GM12864 (cell line): ENCODE measurements at regions not wholly inside any gene's neighbourhood (a gene's known extent, or its start where the extent isn't known, plus 50 kb on each side); places are given as distances from the start of the nearest gene placed in this dataset.

Source experiments
- DNase-seq: peaks from one replicate; pipeline ENCODE4 v3.0.0-alpha.2; 2011; ENCODE audit warnings: low read depth
- H3K4me3 ChIP-seq: 2 replicates; pipeline ENCODE4 v1.5.1; 2011; ENCODE audit warnings: mild to moderate bottlenecking, low read depth, low read length, control low read depth
- TF ChIP-seq, protein P1 (sequence below): IDR thresholded peaks from 2 replicates; pipeline ENCODE4 v1.5.1; 2011; ENCODE audit warnings: low read depth, mild to moderate bottlenecking, moderate library complexity, low read length, control low read depth, inconsistent platforms; ENCODE audit errors: missing control alignments

DNA sequence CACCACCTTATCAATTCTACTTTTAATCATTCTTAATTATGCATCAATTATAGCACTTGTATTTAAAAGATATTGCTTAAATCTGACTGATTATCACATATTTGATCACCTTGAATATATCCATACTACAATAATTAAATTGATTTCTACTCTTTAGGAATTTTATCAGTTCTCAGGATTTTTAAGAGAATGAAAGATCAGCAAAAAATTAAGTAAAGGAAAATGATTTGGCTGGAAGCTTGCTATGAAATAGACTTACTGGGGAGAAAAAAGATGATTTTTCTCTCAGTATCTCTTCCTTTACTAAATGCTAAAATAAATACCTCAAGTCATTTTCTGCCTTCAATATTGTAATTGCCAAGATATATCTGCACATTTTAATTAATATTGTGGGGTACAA lies 848.6 kb downstream of the LTN1 start:
- TF ChIP-seq, protein P1, sequence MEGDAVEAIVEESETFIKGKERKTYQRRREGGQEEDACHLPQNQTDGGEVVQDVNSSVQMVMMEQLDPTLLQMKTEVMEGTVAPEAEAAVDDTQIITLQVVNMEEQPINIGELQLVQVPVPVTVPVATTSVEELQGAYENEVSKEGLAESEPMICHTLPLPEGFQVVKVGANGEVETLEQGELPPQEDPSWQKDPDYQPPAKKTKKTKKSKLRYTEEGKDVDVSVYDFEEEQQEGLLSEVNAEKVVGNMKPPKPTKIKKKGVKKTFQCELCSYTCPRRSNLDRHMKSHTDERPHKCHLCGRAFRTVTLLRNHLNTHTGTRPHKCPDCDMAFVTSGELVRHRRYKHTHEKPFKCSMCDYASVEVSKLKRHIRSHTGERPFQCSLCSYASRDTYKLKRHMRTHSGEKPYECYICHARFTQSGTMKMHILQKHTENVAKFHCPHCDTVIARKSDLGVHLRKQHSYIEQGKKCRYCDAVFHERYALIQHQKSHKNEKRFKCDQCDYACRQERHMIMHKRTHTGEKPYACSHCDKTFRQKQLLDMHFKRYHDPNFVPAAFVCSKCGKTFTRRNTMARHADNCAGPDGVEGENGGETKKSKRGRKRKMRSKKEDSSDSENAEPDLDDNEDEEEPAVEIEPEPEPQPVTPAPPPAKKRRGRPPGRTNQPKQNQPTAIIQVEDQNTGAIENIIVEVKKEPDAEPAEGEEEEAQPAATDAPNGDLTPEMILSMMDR: no peak
- no peak for DNase-seq
- no peak overlapping the region for H3K4me3 ChIP-seq

DNA sequence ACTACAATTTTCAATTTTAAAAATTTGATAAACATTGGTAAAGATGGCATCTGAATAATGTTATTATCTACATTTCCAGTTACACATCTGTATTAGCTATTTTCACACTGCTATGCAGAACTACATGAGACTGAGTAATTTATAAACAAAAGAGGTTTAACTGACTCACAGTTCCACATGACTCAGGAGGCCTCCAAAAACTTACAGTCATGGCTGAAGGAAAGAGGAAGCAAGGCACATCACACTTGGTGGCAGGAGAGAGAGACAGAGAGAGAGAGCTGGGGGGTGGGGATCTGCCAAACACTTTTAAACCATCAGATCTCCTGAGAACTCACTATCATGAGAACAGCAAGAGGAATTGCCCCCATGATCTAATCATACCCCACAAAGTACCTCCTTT lies 850.0 kb downstream of the LTN1 start:
- TF ChIP-seq, protein P1: no peak
- DNase-seq: no peak
- H3K4me3 ChIP-seq: no peak overlapping the region

DNA sequence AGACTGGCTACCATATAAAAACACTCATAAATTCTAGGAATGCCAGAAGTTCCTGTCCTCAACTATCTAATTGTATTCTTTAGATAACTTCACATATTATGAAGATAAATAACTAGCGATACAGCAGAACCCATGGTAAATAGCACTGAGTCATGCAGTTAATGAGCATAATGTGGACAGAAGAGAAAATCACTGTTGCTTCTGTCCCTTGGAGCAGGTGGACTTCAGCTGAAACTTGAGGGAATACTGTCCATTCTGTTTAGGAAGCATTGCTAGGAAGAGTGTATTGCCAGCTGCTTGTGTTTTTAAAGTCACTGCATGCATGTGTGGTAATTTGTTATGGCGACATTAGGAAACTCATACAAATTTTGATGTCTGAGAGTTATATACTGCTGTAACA lies 854.4 kb downstream of the LTN1 start:
- TF ChIP-seq, protein P1: no peak
- no peak overlapping the region for H3K4me3 ChIP-seq
- no peak for DNase-seq

DNA sequence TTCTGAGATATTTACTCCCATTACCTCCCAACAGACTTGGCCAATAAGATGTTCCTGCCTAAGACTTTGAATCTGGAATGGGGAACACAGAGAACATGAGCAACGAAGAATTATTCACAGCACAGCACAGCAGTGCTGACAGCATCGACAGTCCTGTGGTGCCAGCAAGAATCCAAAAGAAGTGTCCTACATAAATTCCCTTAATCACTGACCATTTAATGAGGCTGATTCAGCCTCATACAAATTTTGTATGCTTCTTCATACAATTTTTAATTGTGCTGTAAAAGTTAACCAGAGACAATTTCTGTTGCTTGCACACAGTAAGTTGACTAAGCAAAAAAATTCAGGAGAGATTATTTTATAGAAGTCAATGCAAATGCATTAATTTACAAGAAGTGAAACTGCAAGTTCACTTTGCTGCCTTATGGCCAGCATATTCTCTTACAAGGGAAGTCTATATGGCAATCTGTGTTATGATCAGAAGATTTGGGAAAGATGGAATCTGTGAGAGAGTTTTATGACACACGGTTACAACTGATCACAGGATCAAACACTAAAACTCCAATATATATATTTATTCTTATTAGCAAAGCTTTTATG lies 855.9 kb downstream of the LTN1 start:
- no peak for DNase-seq
- TF ChIP-seq, protein P1: no peak
- no peak overlapping the region for H3K4me3 ChIP-seq

DNA sequence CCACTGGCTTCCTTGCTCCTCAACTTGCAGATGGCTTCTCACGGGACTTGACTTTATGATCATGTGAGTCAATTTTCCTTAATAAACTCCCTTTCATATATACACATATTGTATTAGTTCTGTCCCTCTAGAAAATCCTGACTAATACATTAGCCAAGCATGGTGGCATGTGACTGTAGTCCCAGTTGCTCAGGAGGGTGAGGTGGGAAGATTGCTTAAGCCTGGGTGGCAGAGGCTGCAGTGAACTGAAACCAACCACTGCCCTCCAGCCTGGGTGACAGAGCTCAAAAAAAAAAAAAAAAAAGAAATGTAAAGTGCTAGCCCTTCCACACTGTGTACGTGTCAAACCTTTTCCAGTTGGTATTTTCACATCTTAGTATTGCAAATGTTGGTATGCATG lies 857.0 kb downstream of the LTN1 start:
- TF ChIP-seq, protein P1: no peak
- H3K4me3 ChIP-seq: no peak overlapping the region

DNA sequence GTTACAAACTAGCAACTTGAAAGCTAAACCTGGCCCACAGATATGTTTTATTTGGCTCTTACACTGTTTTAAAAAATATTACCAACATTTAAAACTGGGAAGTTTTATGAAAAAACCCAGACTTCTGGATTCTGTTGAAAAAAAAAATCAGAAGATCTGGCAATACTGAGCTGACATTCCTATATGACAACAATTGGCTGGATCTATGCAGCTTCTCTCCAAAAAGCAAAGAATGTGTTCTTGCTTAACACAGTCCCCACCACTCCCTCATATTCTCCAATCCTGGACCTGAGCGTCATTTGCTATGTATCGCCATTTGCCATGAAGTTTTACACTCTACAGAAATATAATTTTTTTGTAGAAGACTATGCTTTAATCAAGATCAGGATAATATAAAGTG lies 859.6 kb downstream of the LTN1 start:
- H3K4me3 ChIP-seq: no peak overlapping the region
- TF ChIP-seq, protein P1: no peak
- no peak for DNase-seq

More for the DNA sequence above, 857.0 kb downstream of the LTN1 start:
- DNase-seq: no peak

DNA sequence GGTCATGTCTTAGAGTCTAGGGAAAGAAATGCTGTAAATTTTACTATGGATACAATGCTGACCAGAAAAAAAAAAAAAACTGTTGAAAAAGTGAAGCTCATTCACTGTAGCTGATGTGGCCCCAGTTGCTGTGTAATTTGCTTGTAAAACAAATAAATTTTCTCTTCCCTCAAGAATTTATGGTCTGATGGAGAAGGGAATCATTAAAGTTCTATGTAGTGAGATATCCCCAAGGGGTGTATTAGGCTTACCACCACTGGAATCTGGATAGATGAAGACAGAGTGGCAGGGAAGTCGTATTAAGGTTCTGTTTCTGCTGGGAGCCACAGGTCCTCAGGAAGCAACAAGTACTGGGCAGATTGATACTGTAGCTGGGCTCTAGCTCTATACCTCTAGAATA lies 860.0 kb downstream of the LTN1 start:
- H3K4me3 ChIP-seq: no peak overlapping the region
- DNase-seq: no peak
- TF ChIP-seq, protein P1: no peak
